GM23338 (cell line): ENCODE measurements at regions not wholly inside any gene's neighbourhood (a gene's known extent, or its start where the extent isn't known, plus 50 kb on each side); places are given as distances from the start of the nearest gene placed in this dataset.

Source experiments
- ATAC-seq: fragments of 200-7000 bp; cut with Tn5 transposase; 3 replicates; pipeline ENCODE4 v1.9.1; 2020
- DNase-seq: peaks from one replicate; pipeline ENCODE4 v3.0.0-alpha.2; 2015; ENCODE audit warnings: low spot score
- H2AFZ ChIP-seq: fragments of 200-600 bp; sonication (generic); 2 replicates; pipeline ENCODE4 v1.8.0; 2016; ENCODE audit warnings: antibody characterized with exemption, mild to moderate bottlenecking, moderate library complexity
- H3F3A ChIP-seq: fragments of 200-600 bp; sonication (generic); replicated peaks from 2 replicates; pipeline ENCODE4 v1.8.0; 2017; ENCODE audit warnings: antibody characterized with exemption, mixed run types, low read depth
- H3K27ac ChIP-seq: fragments of 200-600 bp; sonication (generic); 2 replicates; pipeline ENCODE4 v1.6.1; 2016; ENCODE audit warnings: low read depth
- H3K27me3 ChIP-seq: fragments of 200-600 bp; sonication (generic); 2 replicates; pipeline ENCODE4 v1.8.0; 2016; ENCODE audit warnings: mild to moderate bottlenecking, mixed run types, moderate library complexity; ENCODE audit not compliant: insufficient read depth
- H3K36me3 ChIP-seq: fragments of 200-600 bp; sonication (generic); 2 replicates; pipeline ENCODE4 v1.8.0; 2016; ENCODE audit warnings: mild to moderate bottlenecking; ENCODE audit not compliant: insufficient read depth
- H3K4me1 ChIP-seq: fragments of 200-600 bp; sonication (generic); 2 replicates; pipeline ENCODE4 v1.8.0; 2016; ENCODE audit warnings: mild to moderate bottlenecking, moderate library complexity; ENCODE audit not compliant: insufficient read depth
- H3K4me2 ChIP-seq: fragments of 200-600 bp; sonication (generic); 2 replicates; pipeline ENCODE4 v1.7.1; 2017; ENCODE audit warnings: mixed run types
- H3K4me3 ChIP-seq: fragments of 200-600 bp; sonication (generic); 2 replicates; pipeline ENCODE4 v1.6.1; 2016; ENCODE audit warnings: mixed run types
- H3K79me2 ChIP-seq: fragments of 200-600 bp; sonication (generic); replicated peaks from 2 replicates; pipeline ENCODE4 v1.8.0; 2017; ENCODE audit warnings: mild to moderate bottlenecking; ENCODE audit not compliant: insufficient read depth
- H3K9me2 ChIP-seq: fragments of 200-600 bp; sonication (generic); 2 replicates; pipeline ENCODE4 v1.8.0; 2017; ENCODE audit not compliant: insufficient read depth
- H4K20me1 ChIP-seq: fragments of 200-600 bp; sonication (generic); replicated peaks from 2 replicates; pipeline ENCODE4 v1.8.0; 2017; ENCODE audit warnings: mild to moderate bottlenecking; ENCODE audit not compliant: insufficient read depth
- H3K27ac Mint-ChIP-seq: 2 replicates; pipeline ENCODE4 v1.8.0; 2020; ENCODE audit warnings: inconsistent platforms, mild to moderate bottlenecking, moderate library complexity, mixed read lengths
- H3K27me3 Mint-ChIP-seq: 3 replicates; pipeline ENCODE4 v1.8.0; 2022; ENCODE audit warnings: low read depth, mild to moderate bottlenecking, moderate library complexity, mixed read lengths, inconsistent platforms; ENCODE audit not compliant: insufficient read depth, poor library complexity
- H3K36me3 Mint-ChIP-seq: 3 replicates; pipeline ENCODE4 v1.8.0; 2021; ENCODE audit warnings: low read depth, mild to moderate bottlenecking, inconsistent platforms, moderate library complexity, mixed read lengths
- H3K4me1 Mint-ChIP-seq: 3 replicates; pipeline ENCODE4 v1.8.0; 2020; ENCODE audit warnings: mild to moderate bottlenecking, inconsistent platforms, mixed read lengths
- H3K4me3 Mint-ChIP-seq: 3 replicates; pipeline ENCODE4 v1.8.0; 2021; ENCODE audit warnings: moderate library complexity, mild to moderate bottlenecking, inconsistent platforms, mixed read lengths
- H3K9me3 Mint-ChIP-seq: 3 replicates; pipeline ENCODE4 v1.8.0; 2020; ENCODE audit warnings: moderate library complexity, mild to moderate bottlenecking, inconsistent platforms, mixed read lengths
- ETS1 ChIP-seq: IDR thresholded peaks from 2 replicates; pipeline ENCODE4 v1.6.1; 2016; ENCODE audit warnings: antibody characterized with exemption
- EZH2 ChIP-seq: fragments of 200-600 bp; sonication (generic); IDR thresholded peaks from one replicate; pipeline ENCODE4 v1.8.0; 2017; ENCODE audit warnings: antibody characterized with exemption, mild to moderate bottlenecking, low read depth; ENCODE audit not compliant: unreplicated experiment
- POLR2AphosphoS5 ChIP-seq: IDR thresholded peaks from 2 replicates; pipeline ENCODE4 v1.6.1; 2016; ENCODE audit warnings: antibody characterized with exemption, low read depth
- REST ChIP-seq: IDR thresholded peaks from one replicate; pipeline ENCODE4 v1.6.1; 2018; ENCODE audit warnings: antibody characterized with exemption; ENCODE audit not compliant: unreplicated experiment
- ZNF462 ChIP-seq: fragments of 250-450 bp; sonication (Bioruptor Pico); IDR thresholded peaks from 2 replicates; pipeline ENCODE4 v1.5.0; 2020; ENCODE audit warnings: mild to moderate bottlenecking, moderate library complexity

GRCh38 chr9:115939065-115939765 lies 214.4 kb upstream of the PAPPA start (continued):
- TF ChIP-seq ZNF462, result no peak
- no peak for TF ChIP-seq ETS1

- no peaks in the 10 kb centered on the region for H3K27me3 ChIP-seq
- H3K27me3 Mint-ChIP-seq, result no peaks in the 10 kb centered on the region
- DNase-seq (no peak), ATAC-seq (no peak)
- no peak overlapping the region for H3K27ac Mint-ChIP-seq
- no peak overlapping the region for H3K4me3 Mint-ChIP-seq
- H3K4me2 ChIP-seq, result no peak overlapping the region
- peak overlapping the region; percentile 49; the same call in 1 of the 2 replicates for H2AFZ ChIP-seq
- H3K27ac ChIP-seq, result no peak overlapping the region
- no peaks in the 10 kb centered on the region for H3K36me3 ChIP-seq
- no peaks in the 10 kb centered on the region for H3K9me2 ChIP-seq
- no peaks in the 10 kb centered on the region for H3K79me2 ChIP-seq
- H3K36me3 Mint-ChIP-seq, result no peaks in the 10 kb centered on the region
- H3K9me3 Mint-ChIP-seq, result no peaks in the 10 kb centered on the region
- H3K4me1 Mint-ChIP-seq, result peaks cover 11% of the 10 kb centered on the region; the same call in 2 of the 3 replicates
- H3K4me3 ChIP-seq, result no peak overlapping the region
- no peaks in the 10 kb centered on the region for H4K20me1 ChIP-seq
- peaks cover 9% of the 10 kb centered on the region; the same call in 1 of the 2 replicates for H3K4me1 ChIP-seq
- H3F3A ChIP-seq, result no peaks in the 10 kb centered on the region
- TF ChIP-seq REST (no peak), EZH2 (no peak), POLR2AphosphoS5 (no peak)
These were observed 211.9 kb upstream of the PAPPA start for GRCh38 chr9:115941561-115942315.
